ENCODE measurements at regions not wholly inside any gene's neighbourhood (a gene's known extent, or its start where the extent isn't known, plus 50 kb on each side); places are given as distances from the start of the nearest gene placed in this dataset.

- no peak for DNase-seq (ENCODE audit: low read depth, low spot score)
- H3K27ac ChIP-seq: no peak overlapping the region
Measured at GRCh38 chr20:39829661-39830060, 859.4 kb downstream of the MAFB start.

GRCh38 chr20:39829256-39829655 is 859.8 kb downstream of the MAFB start:
- DNase-seq (ENCODE audit: low read depth, low spot score): no peak

DNA sequence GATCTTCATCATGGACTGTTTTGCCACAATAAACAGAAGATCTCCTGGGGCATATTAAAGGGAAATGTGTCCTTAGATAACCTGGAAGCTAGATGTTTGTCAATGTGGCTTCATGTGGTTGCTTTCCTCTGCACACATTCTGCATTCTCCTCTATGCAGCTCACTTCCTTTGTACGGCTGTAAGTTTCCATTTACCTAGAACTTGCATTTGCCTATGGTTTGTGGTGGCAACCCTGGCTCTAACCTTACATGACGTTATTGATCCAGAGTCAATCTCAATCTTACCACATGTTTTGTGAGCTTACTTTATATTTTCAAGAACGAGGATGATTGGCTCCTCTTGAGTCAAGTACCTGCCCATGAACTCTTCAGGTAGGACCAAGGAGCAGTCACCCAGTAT is 863.1 kb downstream of the MAFB start:
- no peak for DNase-seq (ENCODE audit: low read depth, low spot score)

More at GRCh38 chr20:39829256-39829655, 859.8 kb downstream of the MAFB start:
- H3K27ac ChIP-seq: no peak overlapping the region

GRCh38 chr20:39825524-39825923 is 863.4 kb downstream of the DHX35 start:
- peak; percentile 93 for DNase-seq (ENCODE audit: low read depth, low spot score)
- peak overlapping the region; percentile 59 for H3K27ac ChIP-seq

More for the DNA sequence above, 863.1 kb downstream of the MAFB start:
- peak overlapping the region; percentile 59 for H3K27ac ChIP-seq

DNA sequence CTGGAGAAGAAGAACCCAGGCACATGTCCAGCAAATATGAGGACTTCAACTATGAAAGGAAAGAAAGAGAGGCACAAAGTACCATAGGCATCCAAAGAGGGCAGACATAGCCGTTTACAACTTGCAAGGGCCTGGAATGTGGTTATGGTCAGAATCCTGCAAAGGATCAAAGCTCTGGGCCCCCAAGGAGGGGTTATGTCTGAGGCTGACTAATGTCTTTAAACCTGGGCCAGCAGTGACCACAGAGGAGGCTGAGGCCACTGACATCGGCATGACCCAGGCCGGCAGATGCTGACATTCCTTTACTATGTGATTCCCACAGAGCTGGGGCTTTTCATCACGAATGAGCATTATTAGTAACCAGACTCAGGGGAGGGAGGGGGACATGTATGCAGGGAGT is 861.1 kb downstream of the DHX35 start:
- no peak for DNase-seq (ENCODE audit: low read depth, low spot score)
- H3K27ac ChIP-seq: no peak overlapping the region

DNA sequence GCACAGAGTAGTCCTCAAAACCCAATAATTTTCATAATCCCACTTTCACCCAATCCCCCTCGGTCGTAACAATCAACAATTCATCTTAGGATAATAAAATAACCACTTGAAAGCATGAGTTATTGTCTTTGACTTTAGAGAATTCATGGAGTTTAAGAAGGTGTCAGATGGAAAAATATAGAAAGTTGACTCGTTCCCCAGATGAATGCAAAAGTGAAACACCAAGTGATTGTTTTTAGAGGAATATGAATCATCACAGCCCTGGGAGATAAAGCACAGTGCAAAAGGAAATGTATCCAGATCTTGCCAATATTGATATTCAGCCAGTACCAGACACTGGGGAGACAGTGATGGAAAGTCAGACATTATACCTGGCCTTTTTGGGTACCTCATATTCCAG is 860.5 kb downstream of the DHX35 start:
- H3K27ac ChIP-seq: no peak overlapping the region
- DNase-seq (ENCODE audit: low read depth, low spot score): no peak

DNA sequence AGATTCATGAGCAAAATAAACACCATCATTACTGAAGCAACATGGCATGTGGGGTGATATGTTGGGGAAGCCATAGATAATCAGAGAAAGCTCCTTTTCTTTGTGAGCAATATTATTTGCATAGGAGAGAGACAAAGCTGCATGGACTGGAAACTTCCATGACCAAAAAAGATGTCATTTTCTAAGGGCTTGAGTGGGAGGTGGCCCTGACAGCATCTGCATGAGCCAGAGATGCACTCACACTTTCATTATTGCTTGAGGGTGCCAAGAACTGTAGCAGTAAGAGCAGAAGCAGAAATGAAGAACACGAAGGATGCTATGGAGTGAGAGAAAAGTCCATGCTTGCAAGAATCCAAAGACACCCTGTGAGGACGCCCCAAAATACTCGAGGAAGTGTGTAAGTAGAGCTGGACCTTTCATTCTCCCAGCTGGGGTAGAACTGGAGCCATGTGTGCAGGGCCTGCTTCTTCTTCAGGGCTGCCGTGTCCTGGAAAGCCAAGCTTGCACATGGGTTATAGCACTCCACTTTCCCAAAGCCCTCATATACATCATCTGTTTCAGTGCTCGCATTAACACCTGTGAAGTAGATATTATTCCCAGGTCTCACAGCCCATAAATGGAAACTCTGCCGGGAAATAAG is 851.2 kb downstream of the DHX35 start:
- no peak for DNase-seq (ENCODE audit: low read depth, low spot score)
- H3K27ac ChIP-seq: peak overlapping the region; percentile 60

GRCh38 chr20:39812116-39812515 is 850.0 kb downstream of the DHX35 start:
- peak; percentile 89 for DNase-seq (ENCODE audit: low read depth, low spot score)
- H3K27ac ChIP-seq: peak overlapping the region; percentile 60

GRCh38 chr20:39810309-39810708 is 848.2 kb downstream of the DHX35 start:
- DNase-seq (ENCODE audit: low read depth, low spot score): no peak
- H3K27ac ChIP-seq: no peak overlapping the region

DNA sequence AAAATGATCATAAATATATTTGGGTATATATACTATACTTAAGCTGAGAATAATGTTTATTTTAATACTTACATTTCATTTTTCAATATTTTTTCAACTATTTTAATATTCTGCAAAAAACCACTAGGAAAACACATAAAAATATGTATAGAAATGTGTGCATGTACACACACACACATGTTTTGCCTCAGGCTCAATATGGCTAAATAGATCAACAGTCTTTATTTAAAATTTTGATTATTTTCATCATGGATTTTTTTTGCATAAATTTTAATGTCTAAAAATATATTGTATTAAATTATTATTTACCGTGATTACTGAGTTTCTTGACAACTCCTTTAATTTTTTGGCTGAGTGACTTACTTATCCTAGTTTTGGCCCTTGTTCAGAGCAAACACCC is 846.5 kb downstream of the DHX35 start:
- no peak overlapping the region for H3K27ac ChIP-seq
- no peak for DNase-seq (ENCODE audit: low read depth, low spot score)

DNA sequence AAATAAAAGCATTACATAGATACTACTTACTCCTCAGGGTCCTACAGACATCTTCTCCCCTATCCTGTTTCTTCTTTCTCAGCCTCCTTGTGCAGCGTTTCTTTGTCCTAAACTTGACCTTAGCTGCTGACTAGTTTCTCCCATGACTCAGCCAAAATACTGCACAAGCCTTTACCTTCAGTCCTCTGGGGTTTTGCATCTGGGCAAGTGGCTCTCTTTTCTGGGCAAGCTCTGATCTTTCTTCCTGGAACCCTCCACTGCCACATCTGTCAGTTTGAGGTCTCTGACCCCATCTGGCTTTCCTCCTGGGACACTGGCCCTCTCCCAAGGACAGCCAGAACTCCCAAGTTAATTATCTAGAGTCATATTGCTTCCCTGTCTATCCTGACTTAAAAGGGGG is 838.4 kb downstream of the DHX35 start:
- DNase-seq (ENCODE audit: low read depth, low spot score): peak; percentile 70
- H3K27ac ChIP-seq: peak overlapping the region; percentile 75

- peak; percentile 88 for DNase-seq (ENCODE audit: low read depth, low spot score)
- H3K27ac ChIP-seq: peak overlapping the region; percentile 75
Measured at GRCh38 chr20:39800111-39800510, 838.0 kb downstream of the DHX35 start.

GRCh38 chr20:39799366-39799965 is 837.3 kb downstream of the DHX35 start:
- DNase-seq (ENCODE audit: low read depth, low spot score): no peak
- peak overlapping the region; percentile 75 for H3K27ac ChIP-seq

DNA sequence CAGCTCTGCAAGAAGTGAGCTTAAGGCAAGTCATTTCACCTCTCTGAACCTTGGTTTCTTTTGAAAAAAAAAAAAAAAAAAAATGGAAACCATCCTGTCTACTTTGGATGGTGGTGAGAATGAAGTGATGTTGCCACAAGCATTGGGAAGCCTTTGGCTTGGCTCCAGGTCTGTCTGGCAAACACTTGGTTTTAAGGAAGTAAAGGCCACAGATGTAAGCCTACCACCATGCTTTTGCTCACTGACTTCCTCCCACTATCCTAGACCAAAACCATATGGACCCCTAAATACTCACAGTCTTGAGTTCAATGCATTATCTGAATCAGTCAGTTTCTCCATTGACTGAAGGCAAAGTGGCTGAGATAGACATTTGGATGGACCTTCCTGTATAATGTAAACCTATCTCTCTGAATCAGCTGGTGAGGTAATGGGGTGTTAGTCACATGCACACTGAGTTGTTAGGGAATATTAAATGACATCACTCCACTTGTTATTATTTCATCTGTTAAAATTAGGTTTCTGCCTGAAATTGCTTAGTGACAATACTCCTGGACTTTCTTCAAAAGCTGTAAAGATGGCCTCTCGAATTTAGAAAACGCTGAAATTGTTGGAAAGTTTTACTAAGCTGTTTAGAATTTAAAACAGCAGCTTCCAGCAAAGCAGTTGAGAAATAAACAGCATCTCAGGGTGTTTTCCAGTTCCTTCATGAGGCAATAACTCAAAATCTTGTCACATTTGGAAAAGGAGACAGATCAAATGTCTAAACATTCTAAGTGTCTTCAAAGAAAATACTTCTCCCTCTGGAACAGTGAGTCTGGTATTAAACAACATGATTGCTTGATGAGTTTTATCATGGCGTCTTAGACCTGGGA is 833.5 kb downstream of the DHX35 start:
- DNase-seq (ENCODE audit: low read depth, low spot score): peak; percentile 43
- H3K27ac ChIP-seq: no peak overlapping the region

- DNase-seq (ENCODE audit: low read depth, low spot score): no peak
- no peak overlapping the region for H3K27ac ChIP-seq
Measured at GRCh38 chr20:39792334-39792733, 830.2 kb downstream of the DHX35 start.

GRCh38 chr20:39789411-39789810 is 827.3 kb downstream of the DHX35 start:
- DNase-seq (ENCODE audit: low read depth, low spot score): no peak
- no peak overlapping the region for H3K27ac ChIP-seq

DNA sequence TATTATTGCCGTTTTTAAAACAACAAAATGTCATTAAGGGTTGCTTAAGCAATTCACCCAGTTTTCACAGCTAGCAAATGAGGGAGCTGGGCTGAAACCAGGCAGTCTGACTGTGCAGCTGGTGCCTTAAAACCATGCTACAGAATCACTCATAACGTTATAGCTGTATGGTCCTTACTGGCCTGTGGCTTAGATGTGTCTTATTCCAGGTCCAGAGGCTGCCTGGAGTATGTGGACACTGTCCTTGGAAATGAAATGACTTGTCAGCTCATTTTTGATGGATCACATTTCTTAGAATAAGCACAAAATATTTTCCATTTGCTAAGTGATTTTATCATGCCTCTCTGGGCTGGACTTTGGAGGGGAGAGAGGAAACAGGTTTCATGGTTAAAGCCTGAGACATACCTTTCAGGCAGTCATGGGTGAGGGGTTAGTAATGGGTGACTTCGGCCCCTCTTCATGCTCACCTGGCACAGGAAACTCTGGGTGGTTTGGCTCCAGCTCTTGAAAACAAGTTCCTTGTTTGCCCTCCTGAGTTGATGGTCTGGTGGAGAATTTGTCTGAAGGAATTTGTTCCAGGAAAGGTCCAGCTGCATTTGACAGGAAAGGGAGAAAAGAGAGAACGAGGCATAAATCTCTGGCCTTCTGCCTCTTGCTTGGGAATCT is 823.2 kb downstream of the DHX35 start:
- no peak for DNase-seq (ENCODE audit: low read depth, low spot score)
- no peak overlapping the region for H3K27ac ChIP-seq

- no peak for DNase-seq (ENCODE audit: low read depth, low spot score)
- H3K27ac ChIP-seq: no peak overlapping the region
Measured at GRCh38 chr20:39784693-39785092, 822.5 kb downstream of the DHX35 start.

DNA sequence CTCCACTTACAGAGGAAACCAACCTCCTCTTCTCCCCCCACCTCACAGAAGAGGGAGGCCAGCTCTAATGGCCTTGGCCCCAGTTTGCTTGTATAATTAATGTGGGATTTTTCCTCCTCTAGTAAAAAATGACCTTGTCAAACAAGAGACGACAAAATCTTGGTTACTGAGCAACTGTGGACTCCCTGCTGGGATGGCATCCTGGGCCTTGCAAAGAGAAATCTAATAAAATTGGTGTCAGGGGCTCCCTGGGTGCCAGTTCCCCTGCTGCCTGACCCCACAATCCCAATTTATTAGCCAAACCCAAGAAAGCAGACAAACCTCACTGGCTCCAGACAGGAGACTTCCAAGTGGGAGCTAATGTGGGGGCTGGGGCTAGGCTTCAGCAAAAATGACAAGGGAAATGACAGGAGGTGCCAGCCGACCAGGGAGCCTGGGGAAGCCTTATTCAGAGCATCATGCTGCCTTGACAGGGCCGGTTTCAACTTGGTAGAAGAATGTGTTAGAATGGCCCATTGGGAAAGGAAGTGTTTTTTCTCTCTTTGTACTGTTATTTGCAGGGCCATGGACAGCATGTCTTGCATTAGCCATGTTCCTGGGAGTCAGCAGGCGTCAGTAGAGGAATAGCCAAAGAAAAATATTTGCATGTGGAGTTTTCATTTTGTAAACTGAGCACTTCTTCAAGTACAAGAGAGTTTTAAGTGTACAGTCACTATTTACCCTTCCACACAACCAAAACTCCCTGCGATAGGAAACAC is 816.9 kb downstream of the DHX35 start:
- DNase-seq (ENCODE audit: low read depth, low spot score): no peak
- no peak overlapping the region for H3K27ac ChIP-seq

- no peak overlapping the region for H3K27ac ChIP-seq
- no peak for DNase-seq (ENCODE audit: low read depth, low spot score)
Measured at GRCh38 chr20:39778431-39778830, 816.3 kb downstream of the DHX35 start.

All from epithelial cell of prostate (primary cell).